PC-9 (cell line): ENCODE measurements at regions not wholly inside any gene's neighbourhood (a gene's known extent, or its start where the extent isn't known, plus 50 kb on each side); places are given as distances from the start of the nearest gene placed in this dataset.

ENCODE experiments used
- EZH2 ChIP-seq: fragments of 200-600 bp; sonication (generic); IDR thresholded peaks from 2 replicates; pipeline ENCODE4 v1.8.0; 2017; ENCODE audit warnings: antibody characterized with exemption, low read depth
- TF ChIP-seq, protein P1 (sequence below): fragments of 200-600 bp; sonication (generic); conservative IDR thresholded peaks from 2 replicates; pipeline ENCODE4 v1.6.1; 2017; ENCODE audit warnings: mixed run types, antibody characterized with exemption, mild to moderate bottlenecking, moderate library complexity

DNA sequence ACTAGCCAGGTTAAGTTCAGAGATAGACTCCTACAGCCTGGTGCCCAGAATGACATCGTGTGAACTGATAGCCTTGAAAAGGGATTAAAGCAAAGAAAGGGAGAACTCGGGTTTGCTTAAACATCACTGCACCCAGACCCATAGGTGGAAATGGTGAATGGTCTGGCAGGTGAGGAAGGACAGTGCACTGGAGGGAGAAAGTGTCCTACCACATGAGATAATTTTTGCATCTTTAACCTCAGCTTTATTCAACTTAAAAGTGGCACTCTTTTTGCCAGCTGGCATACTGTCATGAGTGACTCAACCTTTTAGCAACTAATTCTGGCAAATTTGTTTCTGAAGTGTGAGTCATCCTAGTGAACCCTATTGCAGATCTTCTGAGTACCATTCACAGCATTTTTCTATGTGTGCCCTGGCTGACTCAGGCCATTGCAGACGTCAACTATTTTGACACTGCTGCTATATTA lies 53.0 kb upstream of the DAPP1 start:
- TF ChIP-seq, protein P1, sequence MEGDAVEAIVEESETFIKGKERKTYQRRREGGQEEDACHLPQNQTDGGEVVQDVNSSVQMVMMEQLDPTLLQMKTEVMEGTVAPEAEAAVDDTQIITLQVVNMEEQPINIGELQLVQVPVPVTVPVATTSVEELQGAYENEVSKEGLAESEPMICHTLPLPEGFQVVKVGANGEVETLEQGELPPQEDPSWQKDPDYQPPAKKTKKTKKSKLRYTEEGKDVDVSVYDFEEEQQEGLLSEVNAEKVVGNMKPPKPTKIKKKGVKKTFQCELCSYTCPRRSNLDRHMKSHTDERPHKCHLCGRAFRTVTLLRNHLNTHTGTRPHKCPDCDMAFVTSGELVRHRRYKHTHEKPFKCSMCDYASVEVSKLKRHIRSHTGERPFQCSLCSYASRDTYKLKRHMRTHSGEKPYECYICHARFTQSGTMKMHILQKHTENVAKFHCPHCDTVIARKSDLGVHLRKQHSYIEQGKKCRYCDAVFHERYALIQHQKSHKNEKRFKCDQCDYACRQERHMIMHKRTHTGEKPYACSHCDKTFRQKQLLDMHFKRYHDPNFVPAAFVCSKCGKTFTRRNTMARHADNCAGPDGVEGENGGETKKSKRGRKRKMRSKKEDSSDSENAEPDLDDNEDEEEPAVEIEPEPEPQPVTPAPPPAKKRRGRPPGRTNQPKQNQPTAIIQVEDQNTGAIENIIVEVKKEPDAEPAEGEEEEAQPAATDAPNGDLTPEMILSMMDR, result no peak
- TF ChIP-seq EZH2, result no peak
